GM12864 (cell line): ENCODE measurements at regions not wholly inside any gene's neighbourhood (a gene's known extent, or its start where the extent isn't known, plus 50 kb on each side); places are given as distances from the start of the nearest gene placed in this dataset.

Source experiments
- DNase-seq: peaks from one replicate; pipeline ENCODE4 v3.0.0-alpha.2; 2011; ENCODE audit warnings: low read depth
- H3K4me3 ChIP-seq: 2 replicates; pipeline ENCODE4 v1.5.1; 2011; ENCODE audit warnings: mild to moderate bottlenecking, low read depth, low read length, control low read depth
- CTCF ChIP-seq: IDR thresholded peaks from 2 replicates; pipeline ENCODE4 v1.5.1; 2011; ENCODE audit warnings: low read depth, mild to moderate bottlenecking, moderate library complexity, low read length, control low read depth, inconsistent platforms; ENCODE audit errors: missing control alignments

- DNase-seq: no peak
- TF ChIP-seq CTCF: no peak
Observed at GRCh38 chr10:130230036-130230435, 93.8 kb downstream of the GLRX3 start.

GRCh38 chr10:130230611-130231010 lies 94.4 kb downstream of the GLRX3 start:
- no peak for TF ChIP-seq CTCF
- H3K4me3 ChIP-seq: no peak overlapping the region
- no peak for DNase-seq

More at GRCh38 chr10:130230036-130230435, 93.8 kb downstream of the GLRX3 start:
- H3K4me3 ChIP-seq: no peak overlapping the region

GRCh38 chr10:130231251-130231741 lies 95.1 kb downstream of the GLRX3 start:
- no peak for TF ChIP-seq CTCF
- no peak for DNase-seq
- H3K4me3 ChIP-seq: no peak overlapping the region

- TF ChIP-seq CTCF: no peak
- no peak overlapping the region for H3K4me3 ChIP-seq
- no peak for DNase-seq
Observed at GRCh38 chr10:130232166-130233034, 96.2 kb downstream of the GLRX3 start.

GRCh38 chr10:130233035-130233360 lies 96.8 kb downstream of the GLRX3 start:
- no peak overlapping the region for H3K4me3 ChIP-seq
- TF ChIP-seq CTCF: no peak
- no peak for DNase-seq

- DNase-seq: no peak
- no peak for TF ChIP-seq CTCF
- no peak overlapping the region for H3K4me3 ChIP-seq
Observed at GRCh38 chr10:130233426-130233825, 97.2 kb downstream of the GLRX3 start.
